EL (cell line): ENCODE measurements at regions not wholly inside any gene's neighbourhood (a gene's known extent, or its start where the extent isn't known, plus 50 kb on each side); places are given as distances from the start of the nearest gene placed in this dataset.

ENCODE experiments used
- DNase-seq: peaks from one replicate; pipeline ENCODE4 v3.0.0-alpha.2; 2016

DNA sequence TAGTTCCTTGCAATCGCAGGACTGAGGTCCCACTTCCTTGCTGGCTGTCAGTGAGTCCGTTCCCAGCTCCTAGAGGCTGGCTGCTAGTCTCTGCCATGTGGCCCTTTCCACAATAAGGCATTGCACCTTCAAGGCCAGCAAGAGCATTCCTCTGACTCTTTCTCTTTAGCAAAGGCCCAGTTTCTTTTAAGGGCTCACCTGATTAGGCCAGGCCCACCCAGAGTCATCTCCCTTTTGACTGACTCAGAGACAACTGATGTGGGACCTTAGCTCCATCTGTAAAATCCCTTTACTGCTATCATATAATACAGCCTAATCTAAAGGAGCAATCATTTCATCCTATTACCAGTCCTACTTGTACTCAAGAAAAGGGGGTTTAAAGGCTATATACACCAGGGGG, 278.2 kb downstream of the SLC4A3 start:
- DNase-seq = no peak

DNA sequence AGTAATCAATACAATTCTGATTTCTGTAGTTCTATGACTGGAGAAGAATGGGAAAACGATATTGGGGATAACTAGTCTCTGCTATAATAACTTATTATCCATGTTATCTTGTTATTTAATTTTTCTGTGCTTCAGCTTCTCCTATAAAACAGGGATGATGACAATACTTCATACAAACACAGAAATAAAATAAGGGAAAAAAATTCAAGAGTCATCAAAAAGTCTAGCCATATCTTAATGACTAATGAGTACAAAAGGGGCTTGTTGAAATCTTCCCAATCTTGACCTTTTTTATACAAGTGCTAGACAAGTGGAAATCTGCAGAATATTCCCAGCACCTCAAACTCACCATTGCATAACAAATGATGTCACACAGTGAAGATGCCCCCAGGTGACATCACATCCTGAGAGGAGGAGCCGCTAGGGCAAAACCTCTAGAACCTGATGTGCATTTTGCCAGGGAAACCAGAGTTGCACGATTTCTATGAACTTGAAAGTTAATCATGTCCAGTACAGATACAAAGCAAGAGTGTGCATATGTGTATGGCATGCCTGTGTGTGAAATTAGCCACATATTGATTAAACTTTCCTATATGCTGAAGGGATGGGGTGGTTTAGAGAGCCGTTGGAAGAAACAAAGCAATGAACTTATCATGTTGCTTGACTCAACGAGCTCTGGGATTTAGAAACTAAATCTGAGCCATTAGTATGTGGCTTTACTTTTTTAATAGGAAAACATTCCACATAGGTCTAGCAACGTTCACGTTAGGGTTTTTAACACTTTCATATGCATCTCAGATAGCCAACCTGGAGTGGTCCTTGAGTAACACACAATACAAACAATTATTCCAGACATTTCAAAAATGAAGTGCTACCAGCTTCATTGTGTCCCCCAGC, 278.9 kb downstream of the SLC4A3 start:
- DNase-seq = no peak

DNA sequence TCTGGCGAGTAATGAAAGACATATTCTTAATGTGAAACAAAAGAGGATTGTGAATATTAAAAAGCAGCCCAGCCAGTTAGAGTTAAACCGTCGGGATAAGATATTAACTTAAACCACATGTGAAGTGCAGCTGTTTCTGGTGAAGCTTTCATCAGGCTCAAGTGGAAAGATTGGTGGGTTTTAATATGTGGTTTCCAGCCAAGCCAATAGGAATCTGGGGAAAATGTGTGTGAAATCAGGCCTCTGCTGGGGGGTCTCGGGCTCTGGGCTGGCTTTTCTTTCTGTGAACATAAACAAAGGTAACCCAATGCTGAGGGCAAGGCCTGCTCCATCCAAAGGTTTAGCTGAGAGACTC, 279.6 kb downstream of the SLC4A3 start:
- no peak for DNase-seq

- no peak for DNase-seq
These were observed 281.1 kb downstream of the SLC4A3 start for GRCh38 chr2:219908538-219908937.

GRCh38 chr2:219911541-219911940, 284.1 kb downstream of the SLC4A3 start:
- no peak for DNase-seq

GRCh38 chr2:219912491-219912921, 285.1 kb downstream of the SLC4A3 start:
- peak; percentile 55 for DNase-seq

DNA sequence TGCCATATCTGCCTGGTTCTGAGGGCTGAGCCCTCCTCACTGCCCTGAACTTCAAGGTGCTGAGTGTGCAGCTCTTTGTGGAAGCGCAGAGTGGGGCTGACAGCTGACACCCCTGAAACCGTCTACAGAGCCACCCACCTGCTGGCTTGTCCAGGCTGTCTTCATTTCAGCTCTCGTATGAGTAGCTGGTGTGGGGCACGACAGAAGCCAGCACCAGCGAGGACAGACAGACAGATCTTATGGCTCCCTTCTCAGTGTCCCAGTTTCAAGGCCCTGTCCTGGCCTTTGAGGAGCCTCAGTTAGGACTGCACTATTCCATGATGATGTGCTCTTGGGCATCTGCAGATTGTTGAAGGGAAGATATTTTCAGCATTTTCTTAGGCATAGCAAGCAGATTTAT, 287.1 kb downstream of the SLC4A3 start:
- DNase-seq = no peak

GRCh38 chr2:219916281-219916680, 288.9 kb downstream of the SLC4A3 start:
- DNase-seq = no peak

GRCh38 chr2:219916726-219917440, 289.5 kb downstream of the SLC4A3 start:
- no peak for DNase-seq

DNA sequence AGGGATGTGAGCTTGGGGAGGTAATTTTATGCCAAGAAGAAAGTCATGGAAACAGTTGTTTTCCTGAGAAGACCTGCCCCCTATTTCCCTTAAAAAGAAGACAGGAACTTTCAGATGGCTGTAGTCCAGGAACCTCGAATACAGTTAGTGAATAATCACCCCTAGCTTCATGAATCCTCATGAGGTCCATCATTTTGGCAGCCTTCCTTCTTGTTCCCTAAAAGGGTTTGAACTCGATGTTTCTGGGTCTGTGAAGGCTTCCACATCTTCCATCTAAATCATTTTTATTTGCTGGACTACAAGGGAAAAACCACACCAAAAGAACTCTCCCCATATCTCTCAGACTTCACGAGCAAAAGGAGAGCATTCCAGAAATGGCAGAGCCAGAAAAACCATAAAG, 290.8 kb downstream of the SLC4A3 start:
- DNase-seq = no peak

DNA sequence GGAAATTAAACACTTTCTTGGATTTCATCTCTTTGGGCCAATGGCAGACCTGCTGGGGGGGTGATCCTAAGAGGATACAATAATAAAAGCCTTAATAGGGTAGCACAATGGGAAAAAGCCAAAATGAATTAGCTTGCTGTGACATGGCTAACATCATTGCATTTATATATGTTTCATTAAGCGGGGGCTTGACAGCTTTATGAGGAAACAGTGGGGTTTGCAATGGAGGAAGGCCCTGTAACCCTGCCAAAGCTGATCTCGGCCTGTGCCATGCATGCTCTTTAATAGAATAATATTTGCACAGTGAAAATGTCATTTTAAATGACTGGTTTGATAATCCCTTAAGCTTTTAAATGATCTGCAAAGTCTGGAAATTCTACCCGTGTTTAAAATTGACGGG, 291.5 kb downstream of the SLC4A3 start:
- DNase-seq = no peak

DNA sequence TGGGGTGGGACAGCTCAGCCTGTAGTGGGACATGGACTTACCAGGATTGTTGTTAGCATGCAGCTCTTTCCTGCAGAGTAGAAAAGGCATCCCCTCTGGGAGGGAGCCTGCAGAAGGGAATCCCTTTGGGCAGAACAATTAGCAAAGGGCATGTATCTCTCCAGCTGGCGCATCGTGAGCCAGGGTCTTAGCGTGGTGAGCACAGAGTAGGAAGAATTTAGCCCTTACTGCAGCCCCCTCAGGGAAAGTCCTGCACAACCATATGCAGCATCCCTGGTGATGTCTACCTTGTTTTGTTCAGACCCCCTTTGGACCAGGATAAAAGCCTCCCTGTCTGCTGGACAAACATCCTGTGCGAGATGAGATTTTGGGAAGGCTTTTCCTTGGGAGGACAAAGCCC, 292.1 kb downstream of the SLC4A3 start:
- DNase-seq = no peak

GRCh38 chr2:219929835-219930234, 302.4 kb downstream of the SLC4A3 start:
- DNase-seq = no peak

- DNase-seq = no peak
These were observed 312.2 kb downstream of the SLC4A3 start for GRCh38 chr2:219939647-219940046.

GRCh38 chr2:219944866-219945265, 317.4 kb downstream of the SLC4A3 start:
- no peak for DNase-seq

DNA sequence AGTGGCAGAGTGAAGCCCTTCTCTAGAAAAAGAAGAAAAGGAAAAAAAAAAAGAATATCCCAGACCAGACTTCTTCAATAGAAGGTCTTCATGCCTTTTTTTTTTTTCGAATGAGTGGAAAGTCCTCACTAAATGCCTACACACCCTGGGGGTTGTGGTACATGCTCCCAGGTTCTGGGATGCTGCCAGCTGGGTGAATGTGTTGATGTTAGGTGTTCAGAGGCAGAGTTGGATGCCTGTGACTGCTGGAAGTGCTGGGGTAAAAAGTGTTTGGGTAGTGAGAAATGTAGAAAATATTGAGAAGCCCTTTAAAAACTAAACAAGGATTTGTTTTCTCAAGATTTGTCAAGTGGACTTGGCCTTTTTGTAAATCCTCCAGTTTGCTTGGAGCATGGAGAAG, 318.6 kb downstream of the SLC4A3 start:
- no peak for DNase-seq

DNA sequence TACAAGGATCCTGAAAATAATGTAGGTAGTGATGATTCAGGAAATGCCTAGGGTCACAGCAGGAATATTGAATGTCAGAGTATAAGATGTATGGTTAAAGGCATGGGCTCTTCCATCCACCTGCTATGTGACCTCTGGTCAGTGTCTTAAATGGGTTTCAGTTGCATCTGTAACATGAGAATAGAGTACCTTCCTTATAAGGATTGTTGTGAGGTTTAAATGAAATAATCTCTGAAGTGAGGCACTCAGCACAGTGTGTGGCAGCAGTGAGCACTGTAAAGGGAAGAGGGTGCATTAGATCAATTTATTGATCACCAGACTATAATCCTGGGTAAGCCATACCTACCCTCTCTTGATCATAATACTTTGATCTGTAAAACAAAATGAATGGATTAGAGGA, 319.1 kb downstream of the SLC4A3 start:
- no peak for DNase-seq

DNA sequence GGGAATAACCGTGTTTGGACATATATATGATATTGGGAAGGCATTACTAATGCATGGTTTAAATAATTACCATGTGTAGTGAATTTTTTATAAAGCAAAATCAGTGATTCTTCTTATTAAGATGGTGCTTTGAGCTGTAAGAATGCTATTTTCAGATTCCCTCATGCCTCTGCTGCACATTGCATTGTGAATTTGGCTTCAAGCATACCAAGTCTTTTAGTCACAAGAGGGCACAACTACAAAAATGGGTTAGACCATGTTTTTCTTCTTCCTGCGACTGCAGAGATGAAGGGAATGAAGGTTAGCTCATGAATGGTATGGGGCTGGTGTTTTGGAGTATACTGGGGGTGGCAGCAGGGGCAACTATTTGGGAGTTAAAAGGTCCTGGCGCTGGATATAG, 320.1 kb downstream of the SLC4A3 start:
- peak; percentile 65 for DNase-seq

DNA sequence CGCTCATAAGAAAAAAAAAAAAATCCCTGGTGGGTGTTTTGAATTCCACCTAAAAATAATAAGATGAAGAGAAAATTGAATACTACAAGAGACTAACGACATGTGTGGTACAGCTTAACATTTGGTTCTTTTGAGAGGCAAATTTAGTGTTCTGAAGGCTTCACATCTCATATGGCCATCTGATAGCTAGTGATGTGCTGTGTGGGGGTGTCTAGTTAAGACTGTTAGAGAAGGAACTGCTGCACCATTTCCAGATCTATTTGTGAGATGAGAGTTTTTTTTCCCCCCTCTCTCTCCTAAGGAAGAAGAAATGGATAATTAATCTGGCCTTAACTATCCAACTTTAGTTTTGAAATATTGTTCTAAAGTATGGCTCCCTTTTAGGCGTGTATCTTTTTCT, 321.6 kb downstream of the SLC4A3 start:
- no peak for DNase-seq

DNA sequence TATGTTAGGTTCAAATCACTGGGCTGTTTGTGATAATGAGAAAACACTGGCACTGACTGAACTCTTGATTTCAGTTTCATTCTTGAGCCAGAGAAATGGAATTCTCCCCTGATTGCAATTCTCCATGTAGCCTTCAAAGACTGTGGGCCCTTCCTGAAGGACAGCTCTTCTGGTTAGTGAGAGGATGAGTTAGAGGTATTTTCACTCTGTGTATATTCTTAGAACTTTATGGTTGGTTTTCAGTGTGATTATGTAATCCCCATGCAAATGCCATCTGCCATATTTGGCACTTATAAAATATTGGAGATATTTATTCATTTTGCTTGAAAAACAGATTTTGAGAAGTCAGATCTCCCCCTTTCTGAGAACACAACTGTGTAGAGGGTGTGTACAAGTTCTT, 323.7 kb downstream of the SLC4A3 start:
- DNase-seq = no peak

GRCh38 chr2:219954331-219954730, 326.9 kb downstream of the SLC4A3 start:
- DNase-seq = peak; percentile 47

DNA sequence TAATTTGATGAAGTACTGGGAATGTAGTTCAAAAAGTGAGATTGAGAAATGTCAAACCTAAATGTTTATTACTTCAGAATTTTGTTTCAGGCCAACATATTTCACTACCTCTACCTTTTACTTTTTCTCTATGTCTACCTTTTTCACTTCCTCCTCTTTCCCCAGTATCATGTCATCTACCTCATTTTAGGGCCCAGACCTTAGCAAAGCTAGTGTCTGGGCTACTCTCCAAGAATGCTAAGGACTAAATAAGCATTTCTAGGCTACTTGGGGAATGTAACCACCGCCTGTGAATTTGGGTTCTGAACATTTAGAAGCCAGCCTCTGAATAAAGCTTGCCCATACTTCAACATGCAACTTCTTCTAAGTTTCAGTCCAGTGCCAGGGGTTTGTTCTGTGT, 330.4 kb downstream of the SLC4A3 start:
- DNase-seq = no peak

- no peak for DNase-seq
These were observed 331.5 kb downstream of the SLC4A3 start for GRCh38 chr2:219958941-219959340.

DNA sequence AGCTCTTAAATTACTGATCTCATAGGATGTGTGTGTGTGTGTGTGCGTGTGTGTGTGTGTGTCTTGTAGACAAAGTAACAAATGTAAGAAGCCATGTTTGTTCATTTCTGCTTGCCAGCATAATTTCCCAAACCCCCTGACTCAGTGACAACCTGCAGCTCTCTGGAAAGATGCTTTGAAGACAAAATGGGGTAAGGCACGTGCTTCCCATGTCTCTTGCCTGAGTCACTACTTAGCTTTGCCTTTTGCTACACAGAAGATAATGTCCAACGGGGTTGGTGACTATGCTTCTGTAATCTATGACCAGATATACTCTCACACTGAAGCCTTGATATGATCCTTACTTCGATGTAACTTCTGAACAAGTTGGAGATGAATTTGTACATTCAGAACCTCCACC, 332.0 kb downstream of the SLC4A3 start:
- peak; percentile 75 for DNase-seq
